Spinal cord (tissue), 9 donors: ENCODE measurements at regions not wholly inside any gene's neighbourhood (a gene's known extent, or its start where the extent isn't known, plus 50 kb on each side); places are given as distances from the start of the nearest gene placed in this dataset.

Source experiments
- DNase-seq, 6 donors: peaks; one replicate each; pipeline versions ENCODE4 v3.0.0 to v3.0.0-alpha.2; 2013 to 2015; ENCODE audit warnings: low spot score in 6 of 6, low read depth in 4 of 6
- H3K27ac ChIP-seq: one replicate; pipeline ENCODE4 v1.5.1; 2013; ENCODE audit warnings: low read depth, low read length, control low read depth
- H3K27me3 ChIP-seq: one replicate; pipeline ENCODE4 v1.6.1; 2013; ENCODE audit warnings: low read length; ENCODE audit not compliant: control insufficient read depth, insufficient read depth
- H3K36me3 ChIP-seq: one replicate; pipeline ENCODE4 v1.6.1; 2013; ENCODE audit warnings: low read length; ENCODE audit not compliant: control insufficient read depth, insufficient read depth
- H3K4me1 ChIP-seq: one replicate; pipeline ENCODE4 v1.6.1; 2013; ENCODE audit warnings: low read length; ENCODE audit not compliant: control insufficient read depth, insufficient read depth
- H3K4me3 ChIP-seq: one replicate; pipeline ENCODE4 v1.5.1; 2013; ENCODE audit warnings: low read depth, low read length, control low read depth
- H3K9me3 ChIP-seq: one replicate; pipeline ENCODE4 v1.6.1; 2013; ENCODE audit warnings: low read length; ENCODE audit not compliant: control insufficient read depth, insufficient read depth
- WGBS: methylation state at CpG from one replicate; pipeline ENCODE4 v1.1.5; 2013; ENCODE audit warnings: missing lambda C conversion rate; ENCODE audit not compliant: insufficient coverage; 5-methylcytosine and 5-hydroxymethylcytosine counted together
- donor health status: healthy.

GRCh38 chr6:115356371-115356770, 704.3 kb downstream of the FRK start:
- no peaks in the 10 kb centered on the region for H3K9me3 ChIP-seq
- no peak overlapping the region for H3K27ac ChIP-seq
- no peak for DNase-seq
- no peak overlapping the region for H3K4me3 ChIP-seq
- H3K27me3 ChIP-seq: no peaks in the 10 kb centered on the region
- H3K36me3 ChIP-seq: no peaks in the 10 kb centered on the region
- H3K4me1 ChIP-seq: no peaks in the 10 kb centered on the region
- no CpG with 5 or more reads among the region's 1 CpG for WGBS

GRCh38 chr6:115323001-115323400, 737.7 kb downstream of the FRK start:
- no peaks in the 10 kb centered on the region for H3K36me3 ChIP-seq
- H3K27me3 ChIP-seq: no peaks in the 10 kb centered on the region
- DNase-seq: no peak
- H3K9me3 ChIP-seq: no peaks in the 10 kb centered on the region
- H3K27ac ChIP-seq: no peak overlapping the region
- H3K4me3 ChIP-seq: no peak overlapping the region
- WGBS: no CpG with 5 or more reads among the region's 1 CpG
- H3K4me1 ChIP-seq: no peaks in the 10 kb centered on the region

- DNase-seq: no peak
- no CpG with 5 or more reads among the region's 1 CpG for WGBS
- Histone ChIP-seq H3K27me3 (no peaks in the 10 kb centered on the region), H3K36me3 (no peaks in the 10 kb centered on the region), H3K27ac (no peak overlapping the region), H3K4me1 (no peaks in the 10 kb centered on the region), H3K4me3 (no peak overlapping the region), H3K9me3 (no peaks in the 10 kb centered on the region)
Observed at GRCh38 chr6:115319823-115320222, 740.9 kb downstream of the FRK start.

GRCh38 chr6:115310156-115310555, 750.5 kb downstream of the FRK start:
- Histone ChIP-seq H3K27ac (no peak overlapping the region), H3K27me3 (no peaks in the 10 kb centered on the region), H3K36me3 (no peaks in the 10 kb centered on the region), H3K4me1 (no peaks in the 10 kb centered on the region), H3K9me3 (peaks cover 7% of the 10 kb centered on the region), H3K4me3 (no peak overlapping the region)
- no peak for DNase-seq
- 80% methylated on average over 6 of the region's 6 CpGs for WGBS

GRCh38 chr6:115302731-115303130, 758.0 kb downstream of the FRK start:
- no peaks in the 10 kb centered on the region for H3K4me1 ChIP-seq
- WGBS: no CpG with 5 or more reads among the region's 4 CpGs
- no peak overlapping the region for H3K27ac ChIP-seq
- no peak for DNase-seq
- no peaks in the 10 kb centered on the region for H3K36me3 ChIP-seq
- no peaks in the 10 kb centered on the region for H3K9me3 ChIP-seq
- H3K27me3 ChIP-seq: no peaks in the 10 kb centered on the region
- H3K4me3 ChIP-seq: no peak overlapping the region

- no peak overlapping the region for H3K27ac ChIP-seq
- no peaks in the 10 kb centered on the region for H3K4me1 ChIP-seq
- no peaks in the 10 kb centered on the region for H3K27me3 ChIP-seq
- WGBS: 81% methylated on average over 4 of the region's 4 CpGs
- no peaks in the 10 kb centered on the region for H3K36me3 ChIP-seq
- no peak overlapping the region for H3K4me3 ChIP-seq
- peak in 1 of 6 donors; percentile 27 for DNase-seq
- H3K9me3 ChIP-seq: no peaks in the 10 kb centered on the region
Observed at GRCh38 chr6:115287467-115287866, 773.2 kb downstream of the FRK start.

GRCh38 chr6:115276881-115277565, 783.7 kb downstream of the FRK start:
- Histone ChIP-seq H3K4me3 (no peak overlapping the region), H3K36me3 (no peaks in the 10 kb centered on the region), H3K27ac (no peak overlapping the region), H3K27me3 (no peaks in the 10 kb centered on the region), H3K9me3 (no peaks in the 10 kb centered on the region), H3K4me1 (no peaks in the 10 kb centered on the region)
- peak in 1 of 6 donors; percentile 10 for DNase-seq
- WGBS: 55% methylated on average over 2 of the region's 3 CpGs

GRCh38 chr6:115272311-115272710, 788.4 kb downstream of the FRK start:
- H3K27ac ChIP-seq: no peak overlapping the region
- H3K36me3 ChIP-seq: no peaks in the 10 kb centered on the region
- H3K27me3 ChIP-seq: no peaks in the 10 kb centered on the region
- DNase-seq: no peak
- no peaks in the 10 kb centered on the region for H3K9me3 ChIP-seq
- H3K4me3 ChIP-seq: no peak overlapping the region
- no peaks in the 10 kb centered on the region for H3K4me1 ChIP-seq

- no peaks in the 10 kb centered on the region for H3K9me3 ChIP-seq
- H3K27me3 ChIP-seq: no peaks in the 10 kb centered on the region
- H3K4me3 ChIP-seq: no peak overlapping the region
- 60% methylated on average over 1 of the region's 5 CpGs for WGBS
- no peaks in the 10 kb centered on the region for H3K4me1 ChIP-seq
- DNase-seq: peak in 1 of 6 donors; percentile 23
- H3K36me3 ChIP-seq: no peaks in the 10 kb centered on the region
- H3K27ac ChIP-seq: no peak overlapping the region
Observed at GRCh38 chr6:115271434-115271833, 789.3 kb downstream of the FRK start.

GRCh38 chr6:115270953-115271352, 789.7 kb downstream of the FRK start:
- peak in 4 of 6 donors; percentile 9 to 75 (median 42) for DNase-seq
- H3K4me1 ChIP-seq: no peaks in the 10 kb centered on the region
- no peaks in the 10 kb centered on the region for H3K27me3 ChIP-seq

More at GRCh38 chr6:115270953-115271352, 789.7 kb downstream of the FRK start:
- H3K4me3 ChIP-seq: no peak overlapping the region
- no peaks in the 10 kb centered on the region for H3K36me3 ChIP-seq
- H3K27ac ChIP-seq: no peak overlapping the region
- H3K9me3 ChIP-seq: no peaks in the 10 kb centered on the region
